ENCODE measurements at regions not wholly inside any gene's neighbourhood (a gene's known extent, or its start where the extent isn't known, plus 50 kb on each side); places are given as distances from the start of the nearest gene placed in this dataset.
"Not testable (repeated sequence)": the region's sequence is repeated elsewhere in the genome, so short reads cannot be mapped to it uniquely, and the experiment has no call there.

GRCh38 chr7:65193334-65194058 is 180.2 kb upstream of the ZNF92 start:
- DNase-seq (ENCODE audit: extremely low spot score, insufficient read length, low read depth); FAIRE-seq: not testable (repeated sequence)

DNA sequence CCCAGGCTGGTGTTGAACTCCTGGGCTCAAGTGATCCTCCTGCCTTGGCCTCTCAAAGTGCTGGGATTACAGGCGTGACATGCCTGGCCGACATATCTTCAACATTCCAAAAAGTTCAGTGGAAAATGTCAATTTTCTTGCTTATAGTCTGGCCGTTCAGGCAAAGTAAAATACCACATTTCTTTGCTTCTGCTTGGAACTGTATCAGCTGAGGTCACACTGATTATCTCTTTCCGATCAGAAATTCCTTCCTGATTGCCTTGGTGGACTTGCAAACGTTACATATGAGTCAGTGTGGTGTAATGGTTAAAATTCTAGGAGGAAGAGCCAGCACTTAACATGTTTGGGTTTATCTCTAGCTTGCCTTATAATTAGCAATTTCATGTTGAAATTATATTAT is 170.6 kb upstream of the ERV3-1 start:
- DNase-seq (ENCODE audit: extremely low spot score, insufficient read length, low read depth); FAIRE-seq: not testable (repeated sequence)

DNA sequence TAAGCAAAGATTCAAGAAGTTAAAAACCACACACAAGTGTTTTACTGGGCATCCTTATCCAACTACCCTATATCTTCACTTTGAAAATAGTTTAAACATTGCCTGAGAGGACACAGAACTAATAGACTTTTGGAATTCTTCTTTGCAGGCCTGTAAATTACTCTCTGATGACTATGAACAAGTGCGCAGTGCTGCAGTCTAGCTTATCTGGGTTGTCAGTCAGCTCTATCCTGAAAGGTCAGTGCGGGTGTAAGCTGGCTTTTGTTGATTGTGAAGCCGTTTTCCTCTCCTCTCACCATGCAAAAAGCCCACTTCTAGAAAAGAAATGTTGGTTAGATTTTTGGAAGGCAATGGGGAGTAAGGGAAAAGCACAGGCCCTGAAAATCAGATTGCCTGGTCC is 143.6 kb upstream of the ERV3-1 start:
- not testable (repeated sequence) for DNase-seq (ENCODE audit: extremely low spot score, insufficient read length, low read depth); FAIRE-seq

GRCh38 chr7:65146118-65146914 is 139.8 kb upstream of the ERV3-1 start:
- not testable (repeated sequence) for FAIRE-seq; DNase-seq (ENCODE audit: extremely low spot score, insufficient read length, low read depth)

DNA sequence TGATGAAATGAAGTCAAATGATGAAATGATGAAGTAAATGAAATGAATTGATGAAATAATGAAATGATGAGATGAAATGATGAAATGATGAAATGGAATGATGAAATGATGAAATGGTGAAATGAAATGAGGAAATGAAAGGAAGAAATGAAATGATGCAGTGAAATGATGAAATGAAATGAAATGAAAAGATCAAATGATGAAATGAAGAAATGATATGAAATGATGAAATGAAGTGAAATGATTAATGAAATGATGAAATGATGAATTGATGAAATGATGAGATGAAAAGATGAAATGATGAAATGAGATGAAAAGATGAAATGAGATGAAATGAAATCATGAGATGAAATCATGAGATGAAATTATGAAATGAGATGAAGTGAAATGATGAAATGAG is 139.2 kb upstream of the ERV3-1 start:
- not testable (repeated sequence) for DNase-seq (ENCODE audit: extremely low spot score, insufficient read length, low read depth)

DNA sequence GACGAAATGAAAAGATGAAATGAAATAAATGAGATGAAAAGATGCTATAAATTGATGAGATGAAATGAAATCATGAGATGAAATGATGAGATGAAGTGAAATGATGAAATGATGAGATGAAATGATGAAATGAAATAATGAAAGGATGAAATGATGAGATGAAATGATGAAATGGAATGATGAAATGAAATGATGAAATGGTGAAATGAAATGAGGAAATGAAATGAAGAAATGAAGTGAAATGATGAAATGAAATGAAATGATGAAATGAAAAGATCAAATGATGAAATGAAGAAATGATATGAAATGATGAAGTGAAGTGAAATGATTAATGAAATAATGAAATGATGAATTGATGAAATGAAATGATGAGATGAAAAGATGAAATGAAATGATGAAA is 138.5 kb upstream of the ERV3-1 start:
- not testable (repeated sequence) for DNase-seq (ENCODE audit: extremely low spot score, insufficient read length, low read depth); FAIRE-seq

More for the DNA sequence above, 139.2 kb upstream of the ERV3-1 start:
- FAIRE-seq = not testable (repeated sequence)

- FAIRE-seq; DNase-seq (ENCODE audit: extremely low spot score, insufficient read length, low read depth): not testable (repeated sequence)
Observed at GRCh38 chr7:65144557-65144956, 138.1 kb upstream of the ERV3-1 start.

DNA sequence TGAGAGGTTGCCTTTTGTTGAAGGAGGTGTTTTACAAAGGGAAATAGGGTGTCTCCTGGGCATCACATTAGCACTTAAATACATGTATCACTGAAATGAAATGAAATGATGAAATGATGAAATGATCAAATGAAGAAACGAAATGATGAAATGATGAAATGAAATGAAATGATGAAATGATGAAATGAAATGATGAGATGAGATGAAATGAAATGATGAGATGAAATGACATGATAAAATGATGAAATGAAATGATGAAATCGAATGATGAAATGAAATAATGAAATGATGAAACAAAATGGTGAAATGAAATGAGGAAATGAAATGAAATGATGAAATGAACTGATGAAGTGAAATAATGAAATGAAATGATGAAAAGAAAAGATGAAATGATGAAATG is 137.6 kb upstream of the ERV3-1 start:
- FAIRE-seq; DNase-seq (ENCODE audit: extremely low spot score, insufficient read length, low read depth): not testable (repeated sequence)

- DNase-seq (ENCODE audit: extremely low spot score, insufficient read length, low read depth); FAIRE-seq: not testable (repeated sequence)
Observed at GRCh38 chr7:65141894-65142293, 135.4 kb upstream of the ERV3-1 start.

DNA sequence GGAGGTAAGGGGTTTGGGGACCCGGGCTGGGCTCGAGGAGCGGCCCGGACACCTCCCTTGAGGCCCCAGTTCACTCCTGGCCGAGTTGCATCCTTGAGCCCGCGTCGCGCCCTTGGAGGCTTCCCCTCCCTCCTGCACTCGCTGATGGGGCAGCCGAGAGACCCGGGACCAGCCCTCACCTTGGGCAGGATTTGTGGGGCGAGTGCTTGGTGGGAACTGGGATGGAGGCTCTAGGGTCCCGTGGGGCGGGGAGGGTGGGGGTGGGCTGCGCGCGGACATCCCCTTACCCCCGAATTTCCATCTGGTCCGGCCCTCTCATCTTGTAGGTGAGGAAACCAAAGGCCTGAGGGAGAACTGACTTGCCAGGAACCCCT is 134.9 kb upstream of the ERV3-1 start:
- DNase-seq (ENCODE audit: extremely low spot score, insufficient read length, low read depth) = not testable (repeated sequence)

DNA sequence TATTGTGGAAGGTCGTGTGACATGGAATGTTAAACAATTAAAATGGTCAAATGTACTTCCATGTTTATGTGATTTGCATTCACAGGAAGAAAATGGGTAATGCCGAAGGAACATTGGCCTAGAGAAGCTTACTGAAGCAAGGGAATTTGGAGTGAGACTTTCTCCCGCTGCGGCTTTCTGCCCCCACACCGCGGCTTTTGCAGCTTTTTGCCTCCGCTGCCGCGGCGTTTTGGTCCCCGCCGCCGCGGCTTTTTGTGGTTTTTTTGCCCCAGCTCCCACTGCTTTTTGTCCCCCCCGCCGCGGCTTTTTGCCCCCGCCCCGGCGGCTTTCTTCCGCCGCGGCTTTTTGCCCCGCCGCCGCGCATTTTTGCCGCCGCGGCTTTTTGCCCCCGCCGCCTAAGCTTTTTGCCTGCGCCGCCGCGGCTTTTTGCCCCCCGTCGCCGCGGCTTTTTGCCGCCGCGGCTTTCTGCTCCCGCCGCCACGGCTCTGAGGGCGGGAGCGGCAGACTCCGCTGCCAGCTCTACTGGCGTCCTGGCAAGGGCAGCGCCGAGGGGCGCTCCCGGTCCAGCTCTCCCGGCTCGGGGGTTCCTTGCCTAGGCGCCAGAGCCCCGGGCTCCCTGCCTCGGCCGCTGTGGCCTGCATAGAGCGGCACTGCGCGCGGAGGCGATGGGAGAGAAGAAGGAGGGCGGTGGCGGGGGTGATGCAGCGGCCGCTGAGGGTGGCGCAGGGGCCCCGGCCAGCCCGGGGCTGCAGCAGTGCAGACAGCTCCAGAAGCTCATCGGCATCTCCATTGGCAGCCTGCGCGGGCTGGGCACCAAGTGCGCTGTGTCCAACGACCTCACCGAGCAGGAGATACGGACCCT is 134.3 kb upstream of the ERV3-1 start:
- FAIRE-seq; DNase-seq (ENCODE audit: extremely low spot score, insufficient read length, low read depth): not testable (repeated sequence)

More for the DNA sequence above, 134.9 kb upstream of the ERV3-1 start:
- not testable (repeated sequence) for FAIRE-seq

GRCh38 chr7:65136850-65137249 is 130.4 kb upstream of the ERV3-1 start:
- FAIRE-seq; DNase-seq (ENCODE audit: extremely low spot score, insufficient read length, low read depth): not testable (repeated sequence)

DNA sequence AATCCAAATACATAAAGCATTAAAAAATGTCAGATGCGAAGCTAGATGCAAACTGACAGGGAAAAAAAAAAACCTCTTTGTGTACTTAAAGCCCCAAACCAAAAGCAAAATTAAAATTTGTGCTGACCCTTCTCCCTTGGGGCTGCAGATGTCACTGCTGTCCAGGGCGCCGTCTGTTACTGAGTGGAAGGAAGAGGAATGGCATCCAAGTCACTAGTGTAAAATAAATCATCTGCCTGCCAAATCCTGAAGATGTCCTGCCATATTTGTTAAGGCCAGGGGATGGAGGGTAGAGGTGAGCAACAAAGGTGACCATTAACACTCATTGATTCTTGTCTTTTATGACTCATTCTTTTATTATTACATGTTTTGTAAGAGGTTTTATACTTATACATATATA is 126.6 kb upstream of the ERV3-1 start:
- not testable (repeated sequence) for DNase-seq (ENCODE audit: extremely low spot score, insufficient read length, low read depth); FAIRE-seq

GRCh38 chr7:65132256-65132655 is 125.8 kb upstream of the ERV3-1 start:
- not testable (repeated sequence) for FAIRE-seq; DNase-seq (ENCODE audit: extremely low spot score, insufficient read length, low read depth)

DNA sequence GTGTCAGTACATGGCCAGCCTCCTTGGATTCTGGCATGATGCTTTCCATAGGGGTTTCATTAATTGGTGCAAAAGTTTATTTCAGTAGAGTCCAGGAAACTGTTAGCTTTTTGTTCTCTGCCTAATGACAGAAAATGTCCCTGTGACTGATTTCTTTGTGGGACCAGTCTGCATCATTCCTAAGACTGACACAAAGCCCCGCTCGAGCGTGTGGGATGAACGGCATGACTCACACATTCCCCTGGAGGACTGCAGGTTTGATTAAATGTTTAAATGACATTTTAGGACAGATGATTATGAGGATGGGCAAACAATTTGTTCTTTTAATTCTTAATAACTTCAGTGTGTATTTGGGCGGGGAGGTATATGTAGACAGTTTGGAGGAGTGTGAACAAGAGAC is 120.9 kb upstream of the ERV3-1 start:
- FAIRE-seq = not testable (repeated sequence)

GRCh38 chr7:65124600-65124999 is 118.1 kb upstream of the ERV3-1 start:
- DNase-seq (ENCODE audit: extremely low spot score, insufficient read length, low read depth); FAIRE-seq: not testable (repeated sequence)

More for the DNA sequence above, 120.9 kb upstream of the ERV3-1 start:
- DNase-seq (ENCODE audit: extremely low spot score, insufficient read length, low read depth) = not testable (repeated sequence)

DNA sequence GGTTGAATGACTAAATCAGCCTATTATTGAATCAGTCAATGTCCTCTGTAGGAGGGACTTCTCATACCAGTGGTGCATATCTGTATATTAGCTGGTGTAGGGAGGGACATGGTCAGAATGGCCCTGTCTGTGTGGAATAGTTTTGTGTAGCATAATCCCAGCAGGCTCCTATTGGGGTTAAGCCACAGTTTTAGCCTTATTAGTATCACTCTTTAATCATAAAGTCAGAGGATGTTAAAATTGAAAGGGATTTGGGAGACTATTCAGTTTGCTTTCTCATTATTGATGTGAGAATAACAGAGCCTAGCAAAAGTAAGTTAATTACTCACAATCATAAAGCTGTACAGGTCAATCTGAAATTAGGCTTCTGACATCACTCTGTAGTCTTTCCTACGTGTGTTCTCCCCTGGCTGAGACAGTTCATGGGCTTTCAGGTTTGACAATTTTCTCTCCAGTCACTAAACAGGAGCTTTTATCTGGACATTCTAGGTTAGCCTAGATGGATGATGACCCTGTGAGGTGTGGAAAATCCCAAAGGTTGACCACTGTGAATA is 99.2 kb upstream of the ERV3-1 start:
- DNase-seq (ENCODE audit: extremely low spot score, insufficient read length, low read depth) = not testable (repeated sequence)
- FAIRE-seq = peak; percentile 75

- DNase-seq (ENCODE audit: extremely low spot score, insufficient read length, low read depth); FAIRE-seq: not testable (repeated sequence)
Observed at GRCh38 chr7:65100499-65100898, 94.0 kb upstream of the ERV3-1 start.

- not testable (repeated sequence) for DNase-seq (ENCODE audit: extremely low spot score, insufficient read length, low read depth); FAIRE-seq
Observed at GRCh38 chr7:65081669-65082055, 75.2 kb upstream of the ERV3-1 start.

Data from GM18507 (cell line).